HCEC 1CT (cell line): ENCODE measurements at regions not wholly inside any gene's neighbourhood (a gene's known extent, or its start where the extent isn't known, plus 50 kb on each side); places are given as distances from the start of the nearest gene placed in this dataset.

Experiments used
- DNase-seq: peaks from one replicate; pipeline ENCODE4 v3.0.0-alpha.2; 2017

DNA sequence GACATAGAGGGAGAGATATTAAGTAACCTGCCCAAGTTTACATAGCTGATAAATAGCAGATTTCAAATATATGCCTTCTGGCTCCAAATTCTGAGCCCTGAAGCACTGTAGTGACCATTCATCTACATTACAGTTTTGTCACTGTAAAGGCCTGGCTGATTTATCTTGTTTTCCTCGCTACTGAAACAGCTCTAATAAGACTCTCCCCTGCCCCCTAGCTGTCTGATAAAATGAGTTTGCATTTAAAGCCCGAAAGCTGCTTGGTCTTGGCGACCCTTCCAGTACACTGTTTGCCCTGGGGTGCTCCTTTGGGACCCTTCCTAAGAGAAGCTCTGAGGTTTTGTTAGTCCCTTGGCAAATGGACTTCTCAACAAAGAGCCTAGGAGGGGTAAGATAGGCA lies 59.7 kb upstream of the RAB11FIP2 start:
- peak; percentile 11 for DNase-seq

DNA sequence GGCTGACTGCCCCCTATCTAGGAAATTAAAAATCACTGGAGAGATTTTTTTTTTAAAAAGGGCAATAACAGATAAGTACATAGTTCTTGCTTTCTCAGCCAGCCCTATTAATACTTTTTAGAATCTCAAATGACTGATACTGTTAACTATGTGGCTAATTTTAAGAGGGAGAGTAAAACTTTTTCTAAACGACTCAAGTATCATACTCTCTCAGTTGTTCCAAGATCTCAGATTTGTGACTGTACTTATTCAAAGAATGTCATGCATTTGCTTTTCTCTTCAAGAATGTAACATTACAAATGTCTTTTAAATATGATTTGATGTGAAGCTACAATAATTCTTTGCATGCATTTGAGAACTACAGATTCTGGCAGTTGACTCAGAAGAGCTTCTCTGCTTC lies 55.4 kb upstream of the RAB11FIP2 start:
- DNase-seq, result no peak

DNA sequence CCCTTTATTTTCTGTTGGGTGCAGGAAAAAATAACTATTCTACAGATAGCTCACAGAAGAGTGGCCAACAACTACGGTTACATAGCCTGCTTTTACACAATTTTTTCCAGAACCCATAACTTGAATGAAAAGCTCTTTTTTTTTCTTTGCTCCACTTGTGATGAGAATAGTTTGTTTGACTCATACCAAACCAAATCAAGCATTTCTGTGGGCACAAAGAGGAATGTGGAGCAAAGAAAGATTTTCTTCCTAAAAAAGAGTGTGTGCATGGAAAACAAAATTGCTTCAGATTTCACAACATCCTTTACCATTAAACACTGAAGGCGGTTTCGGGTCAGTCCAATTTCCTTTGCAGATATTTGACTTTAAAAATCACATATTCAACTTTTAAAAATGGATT lies 54.8 kb upstream of the RAB11FIP2 start:
- DNase-seq, result no peak
